Left cardiac atrium (tissue), 4 donors: ENCODE measurements at regions not wholly inside any gene's neighbourhood (a gene's known extent, or its start where the extent isn't known, plus 50 kb on each side); places are given as distances from the start of the nearest gene placed in this dataset.
A peak's percentile ranks its signal among the peaks of the same experiment; 100 is the strongest.

Experiments
- ATAC-seq, 2 donors: fragments of 200-7000 bp; cut with Tn5 transposase; one replicate each; pipeline ENCODE4 v1.9.1; 2020; ENCODE audit warnings: mild to moderate bottlenecking in 2 of 2, moderate library complexity in 2 of 2
- DNase-seq: peaks from one replicate; pipeline ENCODE4 v3.0.0-alpha.2; 2020
- intact Hi-C, 2 donors: fragments of 100-400 bp; cut with DNase I; formaldehyde crosslinking; loops; one replicate each; pipeline versions ENCODE4 v1.14.1 to v1.15.1; 2022 to 2023
- donor health status: DM: no; HTN: yes; CAD: no.
- donor health status: DM: no; HTN: yes; CAD: no; lungs with severe emphysema.
- donor health status: DM: yes; HTN: yes; CAD: no.
- donor health status: Dilated cardiomyopathy.

DNA sequence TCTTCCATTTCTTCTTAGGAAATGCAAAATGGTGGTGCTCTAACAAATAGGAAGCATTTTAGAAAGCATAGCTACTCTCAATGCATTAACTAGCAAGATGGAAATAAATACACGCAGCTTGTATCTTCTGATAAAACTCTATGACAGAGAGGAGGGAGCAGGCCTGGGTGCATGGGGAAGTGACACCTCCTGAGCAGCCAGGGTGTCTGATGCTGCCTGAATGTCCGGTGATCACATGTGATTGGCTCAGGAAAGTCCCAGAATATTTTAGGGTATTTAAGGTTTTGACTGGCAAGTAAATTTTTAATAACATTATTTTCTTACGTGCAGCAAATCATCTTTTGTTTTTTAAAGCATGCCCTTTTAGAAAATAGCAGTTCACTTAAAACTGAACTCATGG, 261.0 kb upstream of the KLF6 start:
- intact Hi-C loops: no loop called here
- DNase-seq (no peak), ATAC-seq (no peak)

- peak; percentile 29 to 41 for ATAC-seq
- intact Hi-C loops: no loop called here
- no peak for DNase-seq
These were observed 259.1 kb upstream of the KLF6 start for GRCh38 chr10:4043897-4044665.

DNA sequence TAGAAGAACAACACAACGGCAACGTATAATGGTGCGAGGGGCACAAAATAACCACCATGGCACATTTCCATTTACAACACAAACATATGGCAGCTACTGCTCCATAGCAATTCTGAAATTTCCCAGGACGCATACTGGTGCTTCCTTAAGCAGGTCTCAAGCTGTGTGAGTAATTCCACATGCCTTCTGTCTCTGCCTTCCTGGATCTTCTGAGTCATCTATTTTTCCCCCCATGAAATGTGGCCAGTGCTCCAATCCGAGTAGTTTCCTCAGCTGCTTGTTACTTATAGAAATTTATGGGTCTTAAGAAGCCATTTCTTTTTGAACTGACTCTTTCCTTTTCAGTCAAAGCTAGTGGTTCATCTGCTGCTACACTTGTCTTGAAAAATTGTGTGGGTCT, 256.6 kb upstream of the KLF6 start:
- ATAC-seq: no peak
- no peak for DNase-seq
- intact Hi-C loops: no loop called here

GRCh38 chr10:4038000-4038399, 253.0 kb upstream of the KLF6 start:
- ATAC-seq: no peak
- intact Hi-C loops: no loop called here

GRCh38 chr10:4035599-4035945, 250.6 kb upstream of the KLF6 start:
- ATAC-seq: no peak
- no peak for DNase-seq
- intact Hi-C loops: no loop called here

More at GRCh38 chr10:4038000-4038399, 253.0 kb upstream of the KLF6 start:
- no peak for DNase-seq

- DNase-seq (no peak), ATAC-seq (peak; percentile 34 to 53)
- intact Hi-C loops: no loop called here
These were observed 250.0 kb upstream of the KLF6 start for GRCh38 chr10:4034907-4035598.

- no peak for DNase-seq
- no peak for ATAC-seq
- intact Hi-C loops: no loop called here
These were observed 248.4 kb upstream of the KLF6 start for GRCh38 chr10:4033341-4033896.

DNA sequence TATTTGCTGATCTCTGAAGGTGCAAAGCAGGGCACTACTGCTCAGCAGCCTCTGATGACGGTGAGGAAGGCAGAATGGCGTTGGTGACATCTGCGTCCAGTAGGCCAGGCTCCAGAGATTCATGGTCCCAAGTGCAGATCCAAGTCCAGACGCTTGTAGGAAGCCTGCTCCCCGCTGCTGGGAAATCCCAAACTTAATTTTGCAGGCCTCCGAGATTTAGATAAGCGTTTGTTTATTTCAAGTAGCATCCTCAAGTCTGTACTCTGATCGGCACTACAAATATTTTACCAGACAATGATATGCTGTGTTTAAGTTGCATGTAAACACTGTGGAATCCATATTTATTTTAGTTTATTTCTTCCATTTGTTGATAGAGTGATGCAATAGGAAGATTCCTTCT, 244.9 kb upstream of the KLF6 start:
- no peak for ATAC-seq
- no peak for DNase-seq
- intact Hi-C loops: no loop called here

DNA sequence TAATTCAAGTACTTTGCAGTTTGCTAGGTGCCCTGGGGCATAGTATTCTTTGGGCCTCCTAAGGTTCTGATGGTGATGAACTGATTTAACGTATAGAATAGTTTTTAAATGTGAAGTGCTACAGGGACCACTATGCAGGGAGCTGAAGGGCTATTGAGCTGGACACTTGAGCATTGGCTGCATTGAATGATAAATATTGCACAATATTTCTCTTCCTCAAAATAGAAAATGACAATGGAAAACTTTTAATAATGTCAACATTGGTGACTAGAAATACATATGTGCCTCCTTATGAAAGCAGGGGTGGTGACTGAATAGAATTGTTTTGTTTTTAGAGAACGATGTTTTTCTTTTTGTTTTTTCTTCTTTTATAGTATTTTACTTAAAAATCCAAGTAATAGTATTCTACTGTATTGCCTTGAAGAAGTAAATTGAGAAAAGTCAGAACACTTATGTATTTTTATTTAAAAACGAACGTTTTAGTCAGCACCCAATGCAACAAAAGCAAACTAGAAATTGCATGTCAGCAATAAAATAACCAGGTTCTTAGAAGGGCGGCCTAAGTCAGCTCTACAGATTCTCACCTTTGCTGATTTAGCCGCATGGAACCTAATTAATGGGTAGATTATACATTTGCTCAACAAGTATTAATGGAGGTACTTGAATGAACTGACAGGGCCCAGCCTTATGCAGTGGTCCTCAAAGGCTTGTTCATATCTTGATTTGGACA, 244.0 kb upstream of the KLF6 start:
- ATAC-seq (no peak), DNase-seq (no peak)
- intact Hi-C loops: no loop called here

- intact Hi-C loops: no loop called here
- ATAC-seq: no peak
- no peak for DNase-seq
These were observed 243.0 kb upstream of the KLF6 start for GRCh38 chr10:4028027-4028471.

DNA sequence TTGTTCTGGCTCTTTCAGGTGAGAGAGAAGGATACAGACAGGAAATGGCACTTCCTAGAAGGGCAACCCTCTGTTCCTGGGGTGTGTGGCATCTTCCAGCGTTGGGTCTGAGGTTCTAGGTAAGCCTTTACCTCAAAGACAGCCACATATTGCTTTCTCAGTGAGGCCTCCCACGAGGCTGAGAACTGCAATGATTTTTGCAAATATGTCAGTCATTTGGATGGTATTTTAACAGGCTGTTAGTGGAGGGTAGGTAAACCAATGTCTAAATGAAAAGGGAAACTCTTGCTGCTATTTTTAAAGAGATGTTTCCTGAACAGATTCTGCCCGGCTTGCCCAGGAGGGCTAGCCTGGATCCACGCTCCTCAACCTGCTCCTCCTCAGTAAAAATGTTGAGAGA, 240.3 kb upstream of the KLF6 start:
- DNase-seq (no peak), ATAC-seq (no peak)
- intact Hi-C loops: no loop called here

DNA sequence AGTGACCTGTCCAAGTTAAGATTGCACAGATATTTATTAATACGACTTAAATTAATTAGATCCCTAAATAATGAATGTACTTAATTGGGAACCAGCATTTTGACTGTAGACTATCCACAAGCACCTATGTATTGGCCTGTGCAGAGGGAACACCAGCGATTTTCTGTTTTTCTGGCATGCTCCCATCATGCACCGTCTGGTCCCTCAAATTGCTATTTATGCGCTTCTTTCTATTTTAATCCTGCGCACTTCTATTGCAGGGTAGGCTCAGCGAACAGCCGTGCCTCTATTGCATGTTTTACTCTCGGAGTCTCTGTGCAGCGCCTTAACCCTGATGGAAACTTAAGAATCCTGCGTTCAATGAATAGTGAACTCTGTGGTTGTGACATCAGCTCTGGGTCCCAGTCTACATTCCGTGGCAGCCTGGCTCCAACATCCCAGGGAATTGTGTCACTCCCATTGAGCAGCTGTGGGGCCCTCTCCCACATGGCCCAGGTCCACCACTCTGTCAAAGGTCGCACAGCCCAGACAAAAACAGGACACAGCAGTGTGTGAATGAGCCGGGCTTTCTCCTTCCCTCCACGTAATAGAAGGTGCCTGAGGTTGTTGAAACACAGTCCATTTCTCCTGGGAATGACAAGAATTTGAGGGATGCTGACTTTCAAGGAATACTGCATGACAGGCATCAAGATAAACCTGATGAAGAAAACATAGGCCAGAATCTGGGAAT, 239.7 kb upstream of the KLF6 start:
- intact Hi-C loops: no loop called here
- peak in 1 of 2 donors; percentile 23 for ATAC-seq
- no peak for DNase-seq

GRCh38 chr10:4024027-4024426, 239.0 kb upstream of the KLF6 start:
- DNase-seq (no peak), ATAC-seq (no peak)
- intact Hi-C loops: no loop called here

DNA sequence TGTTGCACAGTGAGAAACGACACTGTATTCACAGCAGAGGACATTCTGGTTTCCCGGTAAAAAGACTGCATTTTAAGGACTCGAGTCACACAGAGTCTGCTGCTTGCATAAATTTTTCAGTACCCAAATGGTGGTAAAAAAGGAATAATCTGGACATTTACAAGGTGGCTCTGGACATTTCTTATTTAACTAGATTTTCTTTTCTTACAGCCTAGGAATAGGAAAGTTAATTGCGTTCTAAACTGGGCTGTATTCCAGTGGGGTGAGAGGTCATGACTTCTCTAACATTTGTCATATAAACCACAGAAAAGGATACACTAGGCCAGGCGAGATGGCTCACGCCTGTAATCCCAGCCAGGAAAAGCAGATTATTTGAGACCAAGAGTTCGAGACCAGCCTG, 237.5 kb upstream of the KLF6 start:
- intact Hi-C loops: no loop called here
- no peak for ATAC-seq
- no peak for DNase-seq

GRCh38 chr10:4020631-4021030, 235.6 kb upstream of the KLF6 start:
- intact Hi-C loops: no loop called here
- DNase-seq (no peak), ATAC-seq (no peak)

DNA sequence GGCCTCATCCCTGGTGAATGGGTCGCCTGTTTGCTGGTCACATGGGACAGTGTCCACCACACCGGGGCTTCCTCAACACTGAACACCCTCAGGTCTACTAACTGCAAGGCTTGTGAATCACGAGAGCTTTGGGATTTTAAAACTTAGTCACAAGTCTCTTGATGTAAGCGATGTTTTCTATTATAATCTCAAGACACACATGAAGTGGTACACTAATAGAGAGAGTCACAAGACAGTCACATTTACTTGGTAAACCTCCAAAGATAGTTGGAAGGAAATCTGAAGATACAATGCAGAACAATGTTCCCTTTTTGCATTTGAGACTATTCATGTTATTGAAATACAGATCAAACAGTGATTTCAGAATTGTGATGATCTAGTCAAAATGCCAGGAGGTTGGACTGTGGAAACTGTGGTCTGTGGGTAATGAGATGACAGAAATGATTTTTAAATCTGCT, 233.1 kb upstream of the KLF6 start:
- ATAC-seq (no peak), DNase-seq (no peak)
- intact Hi-C loops: no loop called here

DNA sequence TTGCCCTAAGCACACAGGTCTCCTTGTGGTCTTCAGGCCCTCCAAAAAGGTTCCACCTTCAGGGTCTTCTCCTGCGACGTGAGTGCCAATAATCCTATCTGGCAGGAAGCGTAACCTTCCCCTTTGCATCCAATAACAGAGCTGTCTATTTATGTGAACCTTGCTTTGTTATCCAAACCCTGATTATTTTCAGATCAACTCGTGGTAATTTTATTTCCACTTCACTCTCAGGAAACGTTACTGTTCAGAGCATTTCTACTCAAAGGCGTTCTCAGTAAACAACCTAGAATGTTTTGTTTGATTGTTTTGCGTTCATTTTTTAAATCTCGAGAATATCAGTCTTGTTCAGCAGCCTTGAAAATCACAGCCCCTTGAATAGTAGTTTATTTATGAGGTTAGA, 232.3 kb upstream of the KLF6 start:
- ATAC-seq (no peak), DNase-seq (no peak)

GRCh38 chr10:4016214-4016740, 231.3 kb upstream of the KLF6 start:
- no peak for DNase-seq
- intact Hi-C loops: no loop called here
- ATAC-seq: no peak

More for the DNA sequence above, 232.3 kb upstream of the KLF6 start:
- intact Hi-C loops: no loop called here

GRCh38 chr10:4013651-4014121, 228.7 kb upstream of the KLF6 start:
- intact Hi-C loops: no loop called here
- ATAC-seq: peak; percentile 38 to 49
- DNase-seq: peak; percentile 37
